ENCODE measurements at regions not wholly inside any gene's neighbourhood (a gene's known extent, or its start where the extent isn't known, plus 50 kb on each side); places are given as distances from the start of the nearest gene placed in this dataset.

DNA sequence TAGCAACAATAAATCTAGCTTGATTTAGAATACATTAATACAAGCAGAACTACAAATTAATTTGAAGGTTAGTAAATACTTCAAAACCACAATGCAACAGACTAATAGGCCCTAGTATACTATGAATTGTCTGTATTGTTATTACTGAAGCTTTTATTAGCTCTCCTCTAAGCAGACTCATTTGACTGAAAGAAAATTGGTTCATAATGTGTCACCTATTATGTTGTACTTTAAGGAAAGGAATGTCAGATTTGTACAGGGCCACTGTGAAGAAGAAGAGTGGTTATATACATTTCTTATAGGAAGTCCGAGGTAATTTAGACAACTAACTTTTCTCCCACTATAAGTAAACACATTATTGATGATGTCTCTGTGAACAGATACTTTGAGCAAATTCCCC lies 954.5 kb downstream of the ZPLD1 start:
- Histone ChIP-seq H3K9me3 (ENCODE audit: control insufficient read depth in 2 of 3, insufficient read depth in 1 of 3, low read length in 3 of 3) (no peaks in the 10 kb centered on the region), H3K9ac (ENCODE audit: low read length in 3 of 3) (no peak overlapping the region), H3K27ac (ENCODE audit: low read depth in 2 of 2, low read length in 2 of 2) (no peak overlapping the region), H3K4me1 (ENCODE audit: control insufficient read depth in 2 of 3, insufficient read depth in 2 of 3, low read depth in 1 of 3, low read length in 3 of 3) (no peaks in the 10 kb centered on the region), H3K27me3 (ENCODE audit: control insufficient read depth, insufficient read depth, low read length) (no peaks in the 10 kb centered on the region), H3K4me3 (ENCODE audit: low read length in 3 of 3) (no peak overlapping the region), H3K36me3 (ENCODE audit: control insufficient read depth in 2 of 3, insufficient read depth in 3 of 3, low read length in 3 of 3) (no peaks in the 10 kb centered on the region)
- no peak for TF ChIP-seq CTCF (IDR thresholded peaks at IDR 0.05; ENCODE audit: borderline replicate concordance, extremely low read depth, insufficient read depth)
- intact Hi-C loops (cut with DNase I), result no loop called here
- peak in 2 of 5 donors; percentile 7 to 9 for DNase-seq
- no peak for FAIRE-seq

GRCh38 chr3:103393395-103394186 lies 958.8 kb downstream of the ZPLD1 start:
- intact Hi-C loops (cut with DNase I), result no loop called here
- FAIRE-seq, result peak; percentile 42

DNA sequence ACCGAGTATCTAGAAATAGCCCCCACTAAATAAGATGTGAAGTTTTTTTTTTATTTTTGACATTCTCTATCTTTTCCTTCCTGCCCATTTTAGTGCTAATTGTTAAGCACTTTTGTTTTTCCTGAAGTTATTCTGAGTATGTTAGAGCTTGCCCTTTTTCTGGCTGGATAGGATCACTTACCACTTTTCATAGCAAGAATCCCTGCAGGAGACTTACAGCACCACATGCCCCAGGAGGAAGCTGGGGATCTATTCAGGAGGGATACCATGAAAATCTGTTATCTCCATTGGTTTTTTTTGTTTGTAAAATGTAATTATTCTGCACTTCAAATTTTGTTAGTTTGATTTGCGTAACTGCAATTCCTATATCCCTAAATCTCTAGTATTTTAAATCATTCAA lies 968.4 kb downstream of the ZPLD1 start:
- FAIRE-seq (no peak), DNase-seq (no peak)
- intact Hi-C loops (cut with DNase I), result no loop called here
- no peak overlapping the region for H3K27ac ChIP-seq (ENCODE audit: low read depth in 2 of 2, low read length in 2 of 2)
- no peaks in the 10 kb centered on the region for H3K36me3 ChIP-seq (ENCODE audit: control insufficient read depth in 2 of 3, insufficient read depth in 3 of 3, low read length in 3 of 3)
- no peak for TF ChIP-seq CTCF (IDR thresholded peaks at IDR 0.05; ENCODE audit: borderline replicate concordance, extremely low read depth, insufficient read depth)
- H3K4me1 ChIP-seq (ENCODE audit: control insufficient read depth in 2 of 3, insufficient read depth in 2 of 3, low read depth in 1 of 3, low read length in 3 of 3), result no peaks in the 10 kb centered on the region
- H3K4me3 ChIP-seq (ENCODE audit: low read length in 3 of 3), result no peak overlapping the region
- no peak overlapping the region for H3K9ac ChIP-seq (ENCODE audit: low read length in 3 of 3)
- no peaks in the 10 kb centered on the region for H3K9me3 ChIP-seq (ENCODE audit: control insufficient read depth in 2 of 3, insufficient read depth in 1 of 3, low read length in 3 of 3)
- H3K27me3 ChIP-seq (ENCODE audit: control insufficient read depth, insufficient read depth, low read length), result no peaks in the 10 kb centered on the region

More at GRCh38 chr3:103393395-103394186, 958.8 kb downstream of the ZPLD1 start:
- no peak for DNase-seq
- Histone ChIP-seq H3K4me3 (ENCODE audit: low read length in 3 of 3) (no peak overlapping the region), H3K4me1 (ENCODE audit: control insufficient read depth in 2 of 3, insufficient read depth in 2 of 3, low read depth in 1 of 3, low read length in 3 of 3) (no peaks in the 10 kb centered on the region), H3K27me3 (ENCODE audit: control insufficient read depth, insufficient read depth, low read length) (no peaks in the 10 kb centered on the region), H3K27ac (ENCODE audit: low read depth in 2 of 2, low read length in 2 of 2) (no peak overlapping the region), H3K9ac (ENCODE audit: low read length in 3 of 3) (no peak overlapping the region), H3K9me3 (ENCODE audit: control insufficient read depth in 2 of 3, insufficient read depth in 1 of 3, low read length in 3 of 3) (no peaks in the 10 kb centered on the region), H3K36me3 (ENCODE audit: control insufficient read depth in 2 of 3, insufficient read depth in 3 of 3, low read length in 3 of 3) (no peaks in the 10 kb centered on the region)
- no peak for TF ChIP-seq CTCF (IDR thresholded peaks at IDR 0.05; ENCODE audit: borderline replicate concordance, extremely low read depth, insufficient read depth)
